Skeletal muscle cell (primary cell): ENCODE measurements at regions not wholly inside any gene's neighbourhood (a gene's known extent, or its start where the extent isn't known, plus 50 kb on each side); places are given as distances from the start of the nearest gene placed in this dataset.

Experiments used
- DNase-seq: peaks from one replicate; pipeline ENCODE4 v3.0.0-alpha.2; 2010; ENCODE audit warnings: low read depth
- H3K4me3 ChIP-seq: 2 replicates; pipeline ENCODE4 v1.5.1; 2011; ENCODE audit warnings: low read depth, mild to moderate bottlenecking, control low read depth, low read length, moderate library complexity

GRCh38 chr13:85742355-85742754 is 56.9 kb downstream of the SLITRK6 start:
- no peak overlapping the region for H3K4me3 ChIP-seq
- DNase-seq: no peak

- DNase-seq: no peak
- H3K4me3 ChIP-seq: no peak overlapping the region
These were observed 58.2 kb downstream of the SLITRK6 start for GRCh38 chr13:85741017-85741416.

- no peak overlapping the region for H3K4me3 ChIP-seq
- DNase-seq: no peak
These were observed 60.4 kb downstream of the SLITRK6 start for GRCh38 chr13:85738696-85739320.

- H3K4me3 ChIP-seq: no peak overlapping the region
- no peak for DNase-seq
These were observed 61.3 kb downstream of the SLITRK6 start for GRCh38 chr13:85737952-85738351.

GRCh38 chr13:85729296-85729695 is 69.9 kb downstream of the SLITRK6 start:
- DNase-seq: no peak
- no peak overlapping the region for H3K4me3 ChIP-seq

- no peak overlapping the region for H3K4me3 ChIP-seq
- no peak for DNase-seq
These were observed 70.4 kb downstream of the SLITRK6 start for GRCh38 chr13:85728811-85729210.

GRCh38 chr13:85725433-85725832 is 73.8 kb downstream of the SLITRK6 start:
- DNase-seq: no peak
- H3K4me3 ChIP-seq: no peak overlapping the region

- H3K4me3 ChIP-seq: no peak overlapping the region
- no peak for DNase-seq
These were observed 74.4 kb downstream of the SLITRK6 start for GRCh38 chr13:85724546-85725432.

GRCh38 chr13:85719749-85720148 is 79.5 kb downstream of the SLITRK6 start:
- DNase-seq: no peak
- H3K4me3 ChIP-seq: no peak overlapping the region

- no peak overlapping the region for H3K4me3 ChIP-seq
- no peak for DNase-seq
These were observed 81.3 kb downstream of the SLITRK6 start for GRCh38 chr13:85717921-85718320.

- DNase-seq: no peak
- no peak overlapping the region for H3K4me3 ChIP-seq
These were observed 88.7 kb downstream of the SLITRK6 start for GRCh38 chr13:85710545-85710944.

- no peak overlapping the region for H3K4me3 ChIP-seq
- no peak for DNase-seq
These were observed 89.5 kb downstream of the SLITRK6 start for GRCh38 chr13:85709721-85710120.

- DNase-seq: no peak
These were observed 90.1 kb downstream of the SLITRK6 start for GRCh38 chr13:85709072-85709471.

GRCh38 chr13:85700906-85701305 is 98.3 kb downstream of the SLITRK6 start:
- DNase-seq: no peak
- no peak overlapping the region for H3K4me3 ChIP-seq

More at GRCh38 chr13:85709072-85709471, 90.1 kb downstream of the SLITRK6 start:
- no peak overlapping the region for H3K4me3 ChIP-seq

- no peak for DNase-seq
- no peak overlapping the region for H3K4me3 ChIP-seq
These were observed 101.0 kb downstream of the SLITRK6 start for GRCh38 chr13:85698256-85698655.

GRCh38 chr13:85694992-85695391 is 104.2 kb downstream of the SLITRK6 start:
- no peak for DNase-seq
- H3K4me3 ChIP-seq: no peak overlapping the region

- DNase-seq: peak; percentile 38
- no peak overlapping the region for H3K4me3 ChIP-seq
These were observed 105.2 kb downstream of the SLITRK6 start for GRCh38 chr13:85693889-85694511.

GRCh38 chr13:85690368-85690767 is 108.9 kb downstream of the SLITRK6 start:
- DNase-seq: no peak
- no peak overlapping the region for H3K4me3 ChIP-seq

GRCh38 chr13:85685436-85685835 is 113.8 kb downstream of the SLITRK6 start:
- DNase-seq: no peak
- no peak overlapping the region for H3K4me3 ChIP-seq

- no peak overlapping the region for H3K4me3 ChIP-seq
- DNase-seq: no peak
These were observed 123.9 kb downstream of the SLITRK6 start for GRCh38 chr13:85675151-85675907.
